ENCODE measurements at regions not wholly inside any gene's neighbourhood (a gene's known extent, or its start where the extent isn't known, plus 50 kb on each side); places are given as distances from the start of the nearest gene placed in this dataset.

GRCh38 chr3:72379500-72380187, 468.6 kb downstream of the SHQ1 start:
- WGBS, 2 donors = 64 to 74% methylated on average over 1 of the region's 1 CpG
- H3K4me1 ChIP-seq = peaks cover 30 to 59% (median 37%) of the 10 kb centered on the region in 4 donors
- H3K36me3 ChIP-seq = peaks cover 7 to 28% (median 10%) of the 10 kb centered on the region in 4 donors
- no peaks in the 10 kb centered on the region for H3K9me3 ChIP-seq
- no peak overlapping the region for H3K4me3 ChIP-seq
- DNase-seq (no peak), ATAC-seq (ENCODE audit: low FRiP score in 2 of 2) (peak in 1 of 2 donors; percentile 25)
- no peaks in the 10 kb centered on the region for H3K27me3 ChIP-seq
- TF ChIP-seq POLR2AphosphoS5 (IDR thresholded peaks at IDR 0.05) (no peak), EP300 (IDR thresholded peaks at IDR 0.05) (no peak), POLR2A (IDR thresholded peaks at IDR 0.05) (no peak)
- TF ChIP-seq, protein P1, sequence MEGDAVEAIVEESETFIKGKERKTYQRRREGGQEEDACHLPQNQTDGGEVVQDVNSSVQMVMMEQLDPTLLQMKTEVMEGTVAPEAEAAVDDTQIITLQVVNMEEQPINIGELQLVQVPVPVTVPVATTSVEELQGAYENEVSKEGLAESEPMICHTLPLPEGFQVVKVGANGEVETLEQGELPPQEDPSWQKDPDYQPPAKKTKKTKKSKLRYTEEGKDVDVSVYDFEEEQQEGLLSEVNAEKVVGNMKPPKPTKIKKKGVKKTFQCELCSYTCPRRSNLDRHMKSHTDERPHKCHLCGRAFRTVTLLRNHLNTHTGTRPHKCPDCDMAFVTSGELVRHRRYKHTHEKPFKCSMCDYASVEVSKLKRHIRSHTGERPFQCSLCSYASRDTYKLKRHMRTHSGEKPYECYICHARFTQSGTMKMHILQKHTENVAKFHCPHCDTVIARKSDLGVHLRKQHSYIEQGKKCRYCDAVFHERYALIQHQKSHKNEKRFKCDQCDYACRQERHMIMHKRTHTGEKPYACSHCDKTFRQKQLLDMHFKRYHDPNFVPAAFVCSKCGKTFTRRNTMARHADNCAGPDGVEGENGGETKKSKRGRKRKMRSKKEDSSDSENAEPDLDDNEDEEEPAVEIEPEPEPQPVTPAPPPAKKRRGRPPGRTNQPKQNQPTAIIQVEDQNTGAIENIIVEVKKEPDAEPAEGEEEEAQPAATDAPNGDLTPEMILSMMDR (IDR thresholded peaks at IDR 0.05) = no peak
- no peak overlapping the region for H3K27ac ChIP-seq

- H3K4me3 ChIP-seq = no peak overlapping the region
- no peaks in the 10 kb centered on the region for H3K9me3 ChIP-seq
- ATAC-seq (ENCODE audit: low FRiP score in 2 of 2) (no peak), DNase-seq (no peak)
- 83 to 87% methylated on average over 10 of the region's 10 CpGs for WGBS, 2 donors
- no peak overlapping the region for H3K27ac ChIP-seq
- no peaks in the 10 kb centered on the region for H3K27me3 ChIP-seq
- peaks cover 7 to 28% (median 10%) of the 10 kb centered on the region in 4 donors for H3K36me3 ChIP-seq
- no peak for TF ChIP-seq EP300 (IDR thresholded peaks at IDR 0.05)
- no peak for TF ChIP-seq POLR2AphosphoS5 (IDR thresholded peaks at IDR 0.05)
- TF ChIP-seq POLR2A (IDR thresholded peaks at IDR 0.05) = no peak
- TF ChIP-seq, protein P1 (IDR thresholded peaks at IDR 0.05) = no peak
- peaks cover 21 to 46% (median 30%) of the 10 kb centered on the region in 4 donors for H3K4me1 ChIP-seq
These were observed 470.0 kb downstream of the SHQ1 start for GRCh38 chr3:72378287-72378686.

DNA sequence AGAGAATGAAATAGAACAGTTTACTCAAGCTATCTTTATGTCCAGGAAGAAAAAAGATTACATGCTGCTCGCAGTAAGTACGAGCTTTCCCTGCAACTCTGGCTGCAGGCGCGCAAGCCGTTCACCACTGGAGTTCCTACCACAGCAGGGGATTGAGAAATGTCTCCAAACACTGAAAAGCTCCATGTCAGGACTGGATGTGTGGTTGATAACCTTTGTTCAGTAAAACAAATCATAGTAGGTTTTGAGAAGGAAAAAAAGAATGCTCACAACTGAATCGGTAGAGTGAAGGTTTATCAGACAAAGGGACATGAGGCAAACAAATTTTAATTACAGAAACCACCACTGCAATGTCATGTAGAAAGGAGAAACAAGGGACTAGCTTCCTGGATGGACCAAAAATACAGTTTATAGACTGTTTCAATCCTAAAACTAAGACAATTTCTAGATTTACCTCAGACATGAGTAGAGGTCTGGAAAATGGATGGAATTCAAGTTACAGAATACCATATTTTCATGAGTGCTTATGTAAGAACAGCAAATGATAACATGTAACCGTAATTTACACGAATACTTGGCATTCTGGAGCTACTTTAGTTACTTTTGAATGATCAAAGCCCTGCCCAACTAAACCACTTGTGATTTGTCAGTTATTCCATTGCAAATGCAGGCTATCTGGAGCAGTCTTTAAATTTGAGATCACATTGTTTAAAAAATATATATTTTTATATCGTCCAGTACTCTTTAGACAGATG, 471.1 kb downstream of the SHQ1 start:
- ATAC-seq (ENCODE audit: low FRiP score in 2 of 2) (no peak), DNase-seq (no peak)
- Histone ChIP-seq H3K36me3 (peaks cover 7 to 28% (median 10%) of the 10 kb centered on the region in 4 donors), H3K27ac (no peak overlapping the region), H3K4me1 (peaks cover 14 to 35% (median 22%) of the 10 kb centered on the region in 4 donors), H3K27me3 (no peaks in the 10 kb centered on the region), H3K4me3 (no peak overlapping the region), H3K9me3 (no peaks in the 10 kb centered on the region)
- TF ChIP-seq POLR2AphosphoS5 (IDR thresholded peaks at IDR 0.05) = no peak
- no peak for TF ChIP-seq EP300 (IDR thresholded peaks at IDR 0.05)
- TF ChIP-seq POLR2A (IDR thresholded peaks at IDR 0.05) = no peak
- TF ChIP-seq, protein P1 (IDR thresholded peaks at IDR 0.05) = no peak
- WGBS, 2 donors = 66 to 75% methylated on average over 9 of the region's 9 CpGs

DNA sequence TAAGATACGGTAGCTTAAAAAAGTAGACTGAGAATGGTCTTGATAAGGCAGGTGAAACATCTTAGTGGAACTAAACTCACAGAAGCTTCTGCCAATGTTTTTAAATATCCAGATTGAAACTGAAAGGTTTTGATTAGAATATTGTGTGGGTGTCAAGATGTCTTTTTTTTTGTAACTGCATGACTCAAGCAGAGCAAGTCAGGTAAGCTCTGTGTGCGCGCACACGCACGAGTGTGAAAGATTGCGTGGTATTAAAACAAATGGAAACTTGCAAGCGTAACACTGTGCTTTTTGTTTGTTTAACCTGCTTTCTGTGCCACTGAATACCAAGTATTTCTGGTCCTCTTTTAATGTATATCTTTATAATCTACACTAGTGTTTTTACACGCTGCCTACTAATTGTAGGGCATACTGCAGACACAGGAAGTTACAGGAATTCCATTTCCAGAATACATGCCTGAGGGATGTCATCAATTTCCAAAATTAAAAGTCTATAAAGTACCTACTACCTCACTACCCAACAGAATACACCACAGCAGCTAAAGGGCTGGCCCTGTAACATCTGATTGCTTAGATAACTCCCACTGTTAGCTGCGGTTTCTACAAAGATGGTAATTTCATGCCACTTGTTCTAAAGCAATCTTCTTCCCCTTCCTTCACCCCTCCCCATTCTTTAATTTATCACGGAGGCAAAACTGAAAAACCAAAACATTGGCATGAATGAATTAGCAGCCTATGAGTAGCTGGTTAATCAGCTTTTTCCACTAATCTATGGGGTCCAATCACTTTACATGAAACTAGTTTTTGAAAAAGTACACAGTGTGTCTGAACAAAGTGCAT, 472.8 kb downstream of the SHQ1 start:
- no peaks in the 10 kb centered on the region for H3K27me3 ChIP-seq
- ATAC-seq (ENCODE audit: low FRiP score in 2 of 2) (no peak), DNase-seq (no peak)
- no peaks in the 10 kb centered on the region for H3K9me3 ChIP-seq
- H3K4me3 ChIP-seq = no peak overlapping the region
- peaks cover 7 to 28% (median 10%) of the 10 kb centered on the region in 4 donors for H3K36me3 ChIP-seq
- H3K4me1 ChIP-seq = peaks cover 9 to 18% (median 11%) of the 10 kb centered on the region in 4 donors
- no peak overlapping the region for H3K27ac ChIP-seq
- TF ChIP-seq POLR2A (IDR thresholded peaks at IDR 0.05) (no peak), EP300 (IDR thresholded peaks at IDR 0.05) (no peak), POLR2AphosphoS5 (IDR thresholded peaks at IDR 0.05) (no peak)
- TF ChIP-seq, protein P1 (IDR thresholded peaks at IDR 0.05) = no peak
- WGBS, 2 donors = 74 to 80% methylated on average over 10 of the region's 10 CpGs
